Neural cell (in vitro differentiated cells): ENCODE measurements at regions not wholly inside any gene's neighbourhood (a gene's known extent, or its start where the extent isn't known, plus 50 kb on each side); places are given as distances from the start of the nearest gene placed in this dataset.

Source experiments
- H2AFZ ChIP-seq: fragments of 200-600, 300-800 bp; sonication (generic), shearing (Covaris generic); 2 replicates; pipeline ENCODE4 v1.6.0; 2014; ENCODE audit warnings: low read depth, mild to moderate bottlenecking, antibody characterized with exemption, low read length, moderate library complexity
- H3F3A ChIP-seq: fragments of 200-600 bp; shearing (Covaris generic); 2 replicates; pipeline ENCODE4 v1.6.1; 2016; ENCODE audit warnings: mild to moderate bottlenecking, moderate library complexity, mixed read lengths, antibody characterized with exemption, low read length; ENCODE audit not compliant: insufficient read depth, poor library complexity, severe bottlenecking
- H3K27ac ChIP-seq: fragments of 200-600, 300-800 bp; sonication (generic), shearing (Covaris generic); 2 replicates; pipeline ENCODE4 v1.5.1; 2014; ENCODE audit warnings: mild to moderate bottlenecking, low read length, moderate library complexity
- H3K27me3 ChIP-seq: fragments of 300-800, 200-600 bp; sonication (generic), shearing (Covaris generic); 2 replicates; pipeline ENCODE4 v1.6.0; 2014; ENCODE audit warnings: mild to moderate bottlenecking, low read depth, low read length, moderate library complexity; ENCODE audit not compliant: insufficient read depth
- H3K36me3 ChIP-seq: fragments of 300-800, 200-600 bp; sonication (generic), shearing (Covaris generic); 2 replicates; pipeline ENCODE4 v1.5.1; 2014; ENCODE audit warnings: mild to moderate bottlenecking, antibody characterized with exemption, low read length, moderate library complexity; ENCODE audit not compliant: insufficient read depth
- H3K4me2 ChIP-seq: fragments of 300-800, 200-600 bp; sonication (generic), shearing (Covaris generic); 2 replicates; pipeline ENCODE4 v1.6.0; 2014; ENCODE audit warnings: mild to moderate bottlenecking, low read length
- H3K4me3 ChIP-seq: fragments of 300-800, 200-600 bp; sonication (generic), shearing (Covaris generic); 2 replicates; pipeline ENCODE4 v1.5.1; 2014; ENCODE audit warnings: mild to moderate bottlenecking, low read length, moderate library complexity
- H3K79me2 ChIP-seq: fragments of 200-600 bp; shearing (Covaris generic); replicated peaks from 2 replicates; pipeline ENCODE4 v1.6.0; 2014; ENCODE audit warnings: mild to moderate bottlenecking, low read length, moderate library complexity; ENCODE audit not compliant: insufficient read depth
- H3K9ac ChIP-seq: fragments of 300-800, 200-600 bp; sonication (generic), shearing (Covaris generic); 2 replicates; pipeline ENCODE4 v1.6.1; 2016; ENCODE audit warnings: mild to moderate bottlenecking, low read length, mixed read lengths
- H3K9me2 ChIP-seq: fragments of 200-600 bp; shearing (Covaris generic); 2 replicates; pipeline ENCODE4 v1.6.1; 2016; ENCODE audit warnings: mild to moderate bottlenecking, low read length, mixed read lengths; ENCODE audit not compliant: insufficient read depth
- H3K9me3 ChIP-seq: fragments of 200-600, 300-800 bp; sonication (generic), shearing (Covaris generic); 2 replicates; pipeline ENCODE4 v1.6.1; 2016; ENCODE audit warnings: mild to moderate bottlenecking, mixed run types, low read length, moderate library complexity, mixed read lengths
- H4K20me1 ChIP-seq: fragments of 200-600 bp; shearing (Covaris generic); 2 replicates; pipeline ENCODE4 v1.6.1; 2016; ENCODE audit warnings: mild to moderate bottlenecking, mixed run types; ENCODE audit not compliant: insufficient read depth
- CTCF ChIP-seq: fragments of 450-650 bp; IDR thresholded peaks from 2 replicates; pipeline ENCODE4 v1.5.1; 2014; ENCODE audit warnings: antibody characterized with exemption, mild to moderate bottlenecking, moderate library complexity; ENCODE audit not compliant: poor library complexity, severe bottlenecking
- EP300 ChIP-seq: fragments of 450-650 bp; conservative IDR thresholded peaks from 2 replicates; pipeline ENCODE4 v1.6.1; 2014; ENCODE audit warnings: antibody characterized with exemption, mild to moderate bottlenecking, moderate library complexity; ENCODE audit not compliant: poor library complexity, severe bottlenecking
- MXI1 ChIP-seq: fragments of 450-650 bp; conservative IDR thresholded peaks from 2 replicates; pipeline ENCODE4 v1.6.1; 2014; ENCODE audit warnings: antibody characterized with exemption, mild to moderate bottlenecking; ENCODE audit not compliant: poor library complexity, severe bottlenecking
- POLR2AphosphoS5 ChIP-seq: IDR thresholded peaks from 2 replicates; pipeline ENCODE4 v1.6.1; 2012
- RAD21 ChIP-seq: fragments of 450-650 bp; conservative IDR thresholded peaks from 2 replicates; pipeline ENCODE4 v1.6.1; 2014; ENCODE audit warnings: antibody characterized with exemption, mild to moderate bottlenecking, moderate library complexity
- REST ChIP-seq: IDR thresholded peaks from 2 replicates; pipeline ENCODE4 v1.6.1; 2012; ENCODE audit warnings: borderline replicate concordance
- SMC3 ChIP-seq: fragments of 450-650 bp; conservative IDR thresholded peaks from 2 replicates; pipeline ENCODE4 v1.6.1; 2014; ENCODE audit warnings: antibody characterized with exemption, mild to moderate bottlenecking, moderate library complexity; ENCODE audit not compliant: poor library complexity
- TAF1 ChIP-seq: IDR thresholded peaks from 2 replicates; pipeline ENCODE4 v1.6.1; 2012; ENCODE audit warnings: low read depth

GRCh38 chr7:124276005-124276622, 243.2 kb upstream of the TMEM229A start:
- TF ChIP-seq MXI1 = no peak
- TF ChIP-seq RAD21 = no peak
- peak; percentile 34 for TF ChIP-seq CTCF
- Histone ChIP-seq H3K9me2 (no peaks in the 10 kb centered on the region), H3K9me3 (no peaks in the 10 kb centered on the region), H2AFZ (no peak overlapping the region), H3F3A (no peaks in the 10 kb centered on the region), H3K4me3 (no peak overlapping the region), H3K36me3 (no peaks in the 10 kb centered on the region), H4K20me1 (no peaks in the 10 kb centered on the region), H3K27ac (no peak overlapping the region), H3K9ac (no peak overlapping the region), H3K27me3 (no peaks in the 10 kb centered on the region), H3K79me2 (no peaks in the 10 kb centered on the region), H3K4me2 (no peak overlapping the region)

GRCh38 chr7:124275411-124275810, 242.5 kb upstream of the TMEM229A start:
- H3F3A ChIP-seq = no peaks in the 10 kb centered on the region
- no peak overlapping the region for H3K4me2 ChIP-seq
- no peak overlapping the region for H3K4me3 ChIP-seq
- H3K27me3 ChIP-seq = no peaks in the 10 kb centered on the region
- no peak overlapping the region for H3K27ac ChIP-seq
- H4K20me1 ChIP-seq = no peaks in the 10 kb centered on the region
- H3K9ac ChIP-seq = no peak overlapping the region
- H3K9me2 ChIP-seq = no peaks in the 10 kb centered on the region
- TF ChIP-seq REST = no peak
- no peak for TF ChIP-seq SMC3
- no peak for TF ChIP-seq POLR2AphosphoS5
- TF ChIP-seq RAD21 = no peak
- TF ChIP-seq EP300 = no peak
- TF ChIP-seq TAF1 = no peak
- TF ChIP-seq CTCF = no peak
- no peak for TF ChIP-seq MXI1
- H3K36me3 ChIP-seq = no peaks in the 10 kb centered on the region
- H3K9me3 ChIP-seq = no peaks in the 10 kb centered on the region
- H3K79me2 ChIP-seq = no peaks in the 10 kb centered on the region
- no peak overlapping the region for H2AFZ ChIP-seq
